ENCODE measurements at regions not wholly inside any gene's neighbourhood (a gene's known extent, or its start where the extent isn't known, plus 50 kb on each side); places are given as distances from the start of the nearest gene placed in this dataset.

GRCh38 chr1:212529211-212529741, 79.3 kb upstream of the ATF3 start:
- no peaks in the 10 kb centered on the region for H3K27me3 ChIP-seq (ENCODE audit: low read length)
- H3K9ac ChIP-seq (ENCODE audit: low read length) = no peak overlapping the region
- no peak overlapping the region for H3K4me2 ChIP-seq (ENCODE audit: low read depth, low read length, poor library complexity, severe bottlenecking)
- no peak overlapping the region for H3K27ac ChIP-seq (ENCODE audit: low read depth, low read length)
- TF ChIP-seq CTCF (IDR thresholded peaks at IDR 0.05; ENCODE audit: insufficient read depth, low read length, poor library complexity, severe bottlenecking) = no peak
- TF ChIP-seq EZH2phosphoT487 (conservative IDR thresholded peaks at IDR 0.05; ENCODE audit: low read length) = no peak
- H3K4me3 ChIP-seq (ENCODE audit: insufficient read depth, low read length, poor library complexity, severe bottlenecking) = no peak overlapping the region
- no peaks in the 10 kb centered on the region for H4K20me1 ChIP-seq (ENCODE audit: low read depth, low read length)
- H3K9me2 ChIP-seq (replicated peaks; ENCODE audit: insufficient read depth, low read length) = no peaks in the 10 kb centered on the region
- H3K36me3 ChIP-seq (ENCODE audit: low read length) = no peaks in the 10 kb centered on the region
- H3K79me2 ChIP-seq (ENCODE audit: insufficient read depth, low read length) = no peaks in the 10 kb centered on the region
- H2AFZ ChIP-seq (ENCODE audit: low read depth, low read length, severe bottlenecking) = no peak overlapping the region
- no peaks in the 10 kb centered on the region for H3F3A ChIP-seq (ENCODE audit: insufficient read depth)
- H3K9me3 ChIP-seq (ENCODE audit: insufficient read depth, low read length) = no peaks in the 10 kb centered on the region

GRCh38 chr1:212531267-212531666, 77.3 kb upstream of the ATF3 start:
- no peak overlapping the region for H2AFZ ChIP-seq (ENCODE audit: low read depth, low read length, severe bottlenecking)
- H3K36me3 ChIP-seq (ENCODE audit: low read length) = no peaks in the 10 kb centered on the region
- no peaks in the 10 kb centered on the region for H3K27me3 ChIP-seq (ENCODE audit: low read length)

GRCh38 chr1:212531796-212532195, 76.8 kb upstream of the ATF3 start:
- Histone ChIP-seq H3K4me3 (ENCODE audit: insufficient read depth, low read length, poor library complexity, severe bottlenecking) (no peak overlapping the region), H4K20me1 (ENCODE audit: low read depth, low read length) (no peaks in the 10 kb centered on the region), H3K4me2 (ENCODE audit: low read depth, low read length, poor library complexity, severe bottlenecking) (no peak overlapping the region), H2AFZ (ENCODE audit: low read depth, low read length, severe bottlenecking) (no peak overlapping the region), H3K79me2 (ENCODE audit: insufficient read depth, low read length) (no peaks in the 10 kb centered on the region), H3K36me3 (ENCODE audit: low read length) (no peaks in the 10 kb centered on the region), H3K9ac (ENCODE audit: low read length) (no peak overlapping the region), H3K27ac (ENCODE audit: low read depth, low read length) (no peak overlapping the region), H3K27me3 (ENCODE audit: low read length) (no peaks in the 10 kb centered on the region), H3K9me2 (replicated peaks; ENCODE audit: insufficient read depth, low read length) (no peaks in the 10 kb centered on the region), H3F3A (ENCODE audit: insufficient read depth) (no peaks in the 10 kb centered on the region), H3K9me3 (ENCODE audit: insufficient read depth, low read length) (no peaks in the 10 kb centered on the region)
- TF ChIP-seq CTCF (IDR thresholded peaks at IDR 0.05; ENCODE audit: insufficient read depth, low read length, poor library complexity, severe bottlenecking) (no peak), EZH2phosphoT487 (conservative IDR thresholded peaks at IDR 0.05; ENCODE audit: low read length) (no peak)

More at GRCh38 chr1:212531267-212531666, 77.3 kb upstream of the ATF3 start:
- Histone ChIP-seq H3K4me3 (ENCODE audit: insufficient read depth, low read length, poor library complexity, severe bottlenecking) (no peak overlapping the region), H3K9me3 (ENCODE audit: insufficient read depth, low read length) (no peaks in the 10 kb centered on the region), H3K27ac (ENCODE audit: low read depth, low read length) (no peak overlapping the region), H3K79me2 (ENCODE audit: insufficient read depth, low read length) (no peaks in the 10 kb centered on the region), H4K20me1 (ENCODE audit: low read depth, low read length) (no peaks in the 10 kb centered on the region), H3K9ac (ENCODE audit: low read length) (no peak overlapping the region), H3K9me2 (replicated peaks; ENCODE audit: insufficient read depth, low read length) (no peaks in the 10 kb centered on the region), H3F3A (ENCODE audit: insufficient read depth) (no peaks in the 10 kb centered on the region), H3K4me2 (ENCODE audit: low read depth, low read length, poor library complexity, severe bottlenecking) (no peak overlapping the region)
- TF ChIP-seq EZH2phosphoT487 (conservative IDR thresholded peaks at IDR 0.05; ENCODE audit: low read length) = no peak
- no peak for TF ChIP-seq CTCF (IDR thresholded peaks at IDR 0.05; ENCODE audit: insufficient read depth, low read length, poor library complexity, severe bottlenecking)

Measured in SU-DHL-6 (cell line).